Right cardiac atrium (tissue), 5 donors: ENCODE measurements at regions not wholly inside any gene's neighbourhood (a gene's known extent, or its start where the extent isn't known, plus 50 kb on each side); places are given as distances from the start of the nearest gene placed in this dataset.

Experiments used
- ATAC-seq, 2 donors: fragments of 200-7000 bp; cut with Tn5 transposase; one replicate each; pipeline versions ENCODE4 v1.8.0 to v1.9.1; 2020; ENCODE audit warnings: moderate library complexity in 2 of 2, mild to moderate bottlenecking in 1 of 2
- DNase-seq, 3 donors: peaks; one replicate each; pipeline ENCODE4 v3.0.0-alpha.2; 2020
- H3K27ac ChIP-seq: one replicate; pipeline ENCODE4 v1.5.1; 2013; ENCODE audit warnings: mild to moderate bottlenecking, low read length, control low read depth, moderate library complexity
- H3K27me3 ChIP-seq: one replicate; pipeline ENCODE4 v1.6.1; 2013; ENCODE audit not compliant: control insufficient read depth, insufficient read depth
- H3K4me1 ChIP-seq: one replicate; pipeline ENCODE4 v1.6.1; 2013; ENCODE audit warnings: low read length; ENCODE audit not compliant: control insufficient read depth, insufficient read depth
- H3K4me3 ChIP-seq: one replicate; pipeline ENCODE4 v1.5.1; 2013; ENCODE audit warnings: low read length, control low read depth
- H3K9me3 ChIP-seq: one replicate; pipeline ENCODE4 v1.6.1; 2013; ENCODE audit warnings: low read length; ENCODE audit not compliant: control insufficient read depth
- WGBS: extraction: QIAGEN DNeasy Blood & Tissue Kit; methylation state at CpG from one replicate; pipeline ENCODE4 v1.1.7; 2013; 5-methylcytosine and 5-hydroxymethylcytosine counted together
- intact Hi-C, 4 donors: fragments of 100-400 bp; cut with DNase I; formaldehyde crosslinking; loops; one replicate each; pipeline versions ENCODE4 v1.11.0 to v1.14.0; 2022 to 2023
- donor health status: healthy with polysubstance abuse.
- donor health status: DM: no; HTN: yes; CAD: no.
- donor health status: DM: no; HTN: no; CAD: no.
- donor health status: DM: no; HTN: yes; CAD: no; lungs with severe emphysema.
- donor health status: DM: yes; HTN: yes; CAD: no.

GRCh38 chr13:34779171-34779570, 162.9 kb upstream of the NBEA start:
- H3K4me1 ChIP-seq: no peaks in the 10 kb centered on the region
- H3K27ac ChIP-seq: no peak overlapping the region
- 49% methylated on average over 6 of the region's 6 CpGs for WGBS
- intact Hi-C loops: no loop called here
- H3K27me3 ChIP-seq: no peaks in the 10 kb centered on the region
- ATAC-seq (no peak), DNase-seq (no peak)
- no peaks in the 10 kb centered on the region for H3K9me3 ChIP-seq
- H3K4me3 ChIP-seq: no peak overlapping the region

GRCh38 chr13:34793301-34793700, 148.8 kb upstream of the NBEA start:
- Histone ChIP-seq H3K4me3 (no peak overlapping the region), H3K27ac (no peak overlapping the region), H3K9me3 (no peaks in the 10 kb centered on the region), H3K27me3 (no peaks in the 10 kb centered on the region), H3K4me1 (no peaks in the 10 kb centered on the region)
- 97% methylated on average over 2 of the region's 2 CpGs for WGBS
- DNase-seq (no peak), ATAC-seq (no peak)
- intact Hi-C loops: no loop called here

- 82% methylated on average over 4 of the region's 4 CpGs for WGBS
- Histone ChIP-seq H3K4me3 (no peak overlapping the region), H3K27ac (no peak overlapping the region), H3K9me3 (no peaks in the 10 kb centered on the region), H3K27me3 (no peaks in the 10 kb centered on the region), H3K4me1 (no peaks in the 10 kb centered on the region)
- ATAC-seq (no peak), DNase-seq (no peak)
- intact Hi-C loops: no loop called here
Observed at GRCh38 chr13:34803756-34804155, 138.3 kb upstream of the NBEA start.

- 97% methylated on average over 1 of the region's 1 CpG for WGBS
- Histone ChIP-seq H3K4me1 (no peaks in the 10 kb centered on the region), H3K4me3 (no peak overlapping the region), H3K27ac (no peak overlapping the region), H3K27me3 (no peaks in the 10 kb centered on the region), H3K9me3 (no peaks in the 10 kb centered on the region)
- DNase-seq (no peak), ATAC-seq (no peak)
- intact Hi-C loops: no loop called here
Observed at GRCh38 chr13:34805347-34805746, 136.7 kb upstream of the NBEA start.

GRCh38 chr13:34808649-34809048, 133.4 kb upstream of the NBEA start:
- Histone ChIP-seq H3K27ac (no peak overlapping the region), H3K27me3 (no peaks in the 10 kb centered on the region), H3K4me1 (no peaks in the 10 kb centered on the region), H3K4me3 (no peak overlapping the region), H3K9me3 (no peaks in the 10 kb centered on the region)
- intact Hi-C loops: no loop called here
- ATAC-seq (no peak), DNase-seq (no peak)

- H3K9me3 ChIP-seq: no peaks in the 10 kb centered on the region
Observed at GRCh38 chr13:34810996-34811395, 131.1 kb upstream of the NBEA start.

GRCh38 chr13:34815526-34815925, 126.5 kb upstream of the NBEA start:
- H3K4me3 ChIP-seq: no peak overlapping the region
- H3K27ac ChIP-seq: no peak overlapping the region
- H3K9me3 ChIP-seq: no peaks in the 10 kb centered on the region
- 56% methylated on average over 2 of the region's 2 CpGs for WGBS
- intact Hi-C loops: no loop called here
- ATAC-seq (no peak), DNase-seq (no peak)
- no peaks in the 10 kb centered on the region for H3K27me3 ChIP-seq
- H3K4me1 ChIP-seq: peaks cover 4% of the 10 kb centered on the region

More at GRCh38 chr13:34810996-34811395, 131.1 kb upstream of the NBEA start:
- WGBS: 75% methylated on average over 3 of the region's 3 CpGs
- Histone ChIP-seq H3K4me1 (no peaks in the 10 kb centered on the region), H3K27me3 (no peaks in the 10 kb centered on the region), H3K27ac (no peak overlapping the region), H3K4me3 (no peak overlapping the region)
- ATAC-seq: no peak
- no peak for DNase-seq
- intact Hi-C loops: no loop called here

- Histone ChIP-seq H3K27me3 (no peaks in the 10 kb centered on the region), H3K4me1 (peaks cover 4% of the 10 kb centered on the region), H3K9me3 (no peaks in the 10 kb centered on the region), H3K4me3 (no peak overlapping the region), H3K27ac (no peak overlapping the region)
- WGBS: 33% methylated on average over 2 of the region's 2 CpGs
- DNase-seq (no peak), ATAC-seq (no peak)
- intact Hi-C loops: no loop called here
Observed at GRCh38 chr13:34816245-34816884, 125.7 kb upstream of the NBEA start.

- intact Hi-C loops: no loop called here
- H3K27ac ChIP-seq: no peak overlapping the region
- WGBS: 54% methylated on average over 6 of the region's 6 CpGs
- no peak for DNase-seq
- peaks cover 4% of the 10 kb centered on the region for H3K4me1 ChIP-seq
- ATAC-seq: no peak
- no peaks in the 10 kb centered on the region for H3K9me3 ChIP-seq
- no peaks in the 10 kb centered on the region for H3K27me3 ChIP-seq
- H3K4me3 ChIP-seq: no peak overlapping the region
Observed at GRCh38 chr13:34816908-34817665, 125.0 kb upstream of the NBEA start.

- no peak for ATAC-seq
- intact Hi-C loops: no loop called here
- Histone ChIP-seq H3K27ac (no peak overlapping the region), H3K27me3 (no peaks in the 10 kb centered on the region), H3K4me3 (no peak overlapping the region), H3K9me3 (no peaks in the 10 kb centered on the region), H3K4me1 (no peaks in the 10 kb centered on the region)
- no peak for DNase-seq
- WGBS: 97% methylated on average over 1 of the region's 1 CpG
Observed at GRCh38 chr13:34822650-34823049, 119.4 kb upstream of the NBEA start.

- H3K4me3 ChIP-seq: no peak overlapping the region
- 80% methylated on average over 2 of the region's 2 CpGs for WGBS
- no peaks in the 10 kb centered on the region for H3K4me1 ChIP-seq
- DNase-seq (no peak), ATAC-seq (no peak)
- no peak overlapping the region for H3K27ac ChIP-seq
- H3K27me3 ChIP-seq: no peaks in the 10 kb centered on the region
- H3K9me3 ChIP-seq: no peaks in the 10 kb centered on the region
- intact Hi-C loops: no loop called here
Observed at GRCh38 chr13:34826432-34826831, 115.6 kb upstream of the NBEA start.
